Activated CD4-positive, alpha-beta T cell treated with anti-CD3 and anti-CD28 coated beads, Interleukin-2, amount 50 U/mL, for 48 hours (primary cell): ENCODE measurements at regions not wholly inside any gene's neighbourhood (a gene's known extent, or its start where the extent isn't known, plus 50 kb on each side); places are given as distances from the start of the nearest gene placed in this dataset.

Source experiments
- DNase-seq, 2 experiments: peaks; one replicate each; pipeline ENCODE4 v3.0.0-alpha.2; 2020

DNA sequence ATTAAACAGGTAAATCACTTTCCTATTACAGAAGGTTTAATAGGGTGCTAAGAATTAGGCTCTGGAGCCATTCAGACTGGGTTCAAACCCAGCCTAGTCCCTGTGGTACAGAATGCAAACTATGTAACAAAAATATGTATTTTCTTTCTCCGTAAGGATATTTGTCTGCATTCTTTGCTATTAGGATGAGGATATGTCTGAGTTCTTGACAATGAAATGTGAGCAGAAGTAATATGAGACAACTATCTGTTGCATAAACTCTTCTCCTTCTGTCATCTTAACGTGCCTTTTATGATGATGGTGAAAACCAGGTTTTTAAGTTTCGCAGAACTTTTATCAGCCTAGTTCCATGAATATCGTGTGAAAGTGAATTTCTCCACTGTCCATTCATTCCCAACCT lies 1129.1 kb upstream of the ZEB2 start:
- DNase-seq, result no peak

DNA sequence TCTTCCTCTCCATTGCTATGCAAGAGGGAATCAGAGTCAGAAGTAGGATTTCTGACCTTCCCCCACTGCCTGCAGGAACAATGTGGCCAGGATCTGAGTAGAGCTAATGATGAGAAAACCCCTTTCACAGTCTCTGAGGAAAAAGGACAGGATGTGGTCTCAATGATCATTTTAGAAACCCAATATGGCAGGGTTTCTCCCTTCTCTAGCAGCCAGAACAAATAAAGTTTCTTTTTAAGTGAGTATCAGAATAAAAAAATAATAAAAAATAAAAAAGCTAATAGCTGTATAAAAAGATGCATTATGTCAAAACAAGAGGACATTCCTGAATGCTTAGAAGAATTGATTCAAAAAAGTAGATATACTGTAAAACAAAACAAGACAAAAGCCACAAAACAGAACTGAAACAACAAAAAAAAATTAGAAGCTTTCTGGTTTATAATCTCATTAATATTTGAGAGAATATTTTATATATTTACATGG lies 1124.9 kb upstream of the ZEB2 start:
- DNase-seq, result no peak

DNA sequence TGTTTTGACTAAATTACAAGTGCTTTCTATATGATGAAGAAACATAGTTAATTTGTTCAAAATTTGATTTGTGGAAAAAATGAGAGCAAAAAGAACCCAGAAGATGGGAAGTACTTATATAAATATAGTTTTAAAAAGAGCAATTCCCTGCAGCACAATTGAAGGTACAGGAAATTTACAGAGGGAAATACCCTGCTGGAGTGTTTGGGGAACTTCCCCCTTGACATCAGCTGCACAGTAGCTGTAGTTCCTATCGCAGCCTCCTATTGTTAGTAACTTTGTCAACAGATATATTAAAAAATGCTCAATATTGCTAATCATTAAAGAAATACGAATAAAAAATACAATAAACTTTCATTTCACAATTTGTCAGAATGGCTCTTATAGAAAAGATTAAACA lies 1118.8 kb upstream of the ZEB2 start:
- no peak for DNase-seq

DNA sequence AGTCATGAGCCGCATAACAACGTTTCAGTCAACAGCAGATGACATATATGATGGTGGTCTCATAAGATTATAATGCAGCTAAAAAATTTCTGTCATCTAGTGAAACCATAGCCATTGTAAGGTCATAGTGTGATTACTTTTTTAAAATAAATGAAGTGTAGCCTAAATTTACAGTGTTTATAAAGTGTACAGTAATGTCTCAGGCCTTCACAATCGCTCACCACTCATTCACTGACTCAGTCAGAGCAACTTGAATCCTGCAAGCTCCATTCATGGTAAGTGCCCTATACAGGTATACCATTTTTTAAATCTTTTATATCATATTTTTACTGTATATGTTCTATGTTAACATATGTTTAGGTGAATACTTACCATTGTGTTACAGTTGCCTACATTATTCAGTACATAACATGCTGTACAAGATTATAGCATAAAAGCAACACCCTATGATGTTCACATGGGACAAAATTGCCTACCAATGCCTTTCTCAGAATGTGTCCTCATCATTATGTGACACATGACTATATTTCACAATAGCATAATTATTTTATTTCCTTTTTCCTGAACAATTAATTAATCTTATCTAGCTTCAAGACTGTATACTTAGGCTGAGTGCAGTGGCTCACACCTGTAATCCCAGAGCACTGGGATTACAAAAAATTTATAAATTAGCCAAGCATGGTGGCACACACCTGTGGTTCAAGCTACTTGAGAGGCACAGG lies 1115.9 kb upstream of the ZEB2 start:
- no peak for DNase-seq

DNA sequence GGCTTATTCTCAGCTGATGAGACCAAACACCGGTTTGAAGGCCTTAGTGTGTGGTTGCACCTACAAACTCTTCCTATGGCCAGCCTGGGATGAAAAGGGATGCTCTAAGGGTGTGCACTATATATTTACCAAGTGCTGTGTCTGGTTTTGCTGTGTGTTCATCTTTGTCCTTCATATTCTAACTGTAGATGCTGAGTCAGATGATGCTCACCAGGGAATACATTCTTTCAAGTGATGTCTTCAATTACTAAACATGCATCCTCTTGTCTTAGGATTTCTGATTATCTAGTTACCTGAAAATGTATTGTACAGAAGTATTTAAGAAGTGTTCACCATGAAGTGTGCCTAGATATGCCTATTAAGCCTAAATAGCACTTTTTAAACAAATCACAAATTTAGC lies 1111.6 kb upstream of the ZEB2 start:
- DNase-seq, result no peak

DNA sequence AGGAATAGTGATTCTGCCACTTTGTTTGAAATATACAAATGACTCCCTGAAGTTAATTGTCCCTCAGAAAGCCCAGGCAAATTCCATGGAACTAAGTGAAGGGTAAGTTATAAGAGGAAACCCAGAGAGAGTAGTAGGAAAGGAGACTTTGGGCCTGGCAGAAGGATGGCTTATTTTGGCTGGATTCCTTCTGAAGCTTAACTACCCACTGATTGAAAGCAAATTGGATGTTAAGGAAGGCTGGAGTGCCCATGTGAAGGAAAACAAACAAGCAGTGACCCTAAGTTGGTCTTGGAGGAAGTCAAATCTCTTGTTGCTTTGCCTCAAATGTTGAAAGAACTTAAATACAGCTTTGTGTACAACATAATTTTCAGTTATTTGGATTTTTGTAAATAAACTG lies 1106.4 kb upstream of the ZEB2 start:
- no peak for DNase-seq

DNA sequence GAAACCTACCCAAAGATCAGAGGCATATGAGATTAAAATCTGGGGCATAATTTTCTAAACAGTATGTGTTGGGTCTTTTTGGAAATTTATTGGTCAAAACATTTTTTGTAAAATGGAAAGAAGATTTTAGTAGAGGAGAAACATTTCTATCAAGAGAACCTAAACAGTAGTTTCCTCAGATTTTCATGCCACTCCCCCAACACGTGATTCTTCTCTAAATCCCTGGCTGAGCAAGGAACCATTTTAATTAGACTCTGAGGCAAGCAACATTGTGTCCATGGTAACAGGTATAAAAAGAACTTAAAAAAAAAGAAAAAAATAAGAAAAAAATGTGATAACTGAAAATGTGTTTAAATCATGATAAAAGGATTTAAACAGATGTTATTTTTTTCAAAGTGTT lies 1105.2 kb upstream of the ZEB2 start:
- DNase-seq, result no peak

DNA sequence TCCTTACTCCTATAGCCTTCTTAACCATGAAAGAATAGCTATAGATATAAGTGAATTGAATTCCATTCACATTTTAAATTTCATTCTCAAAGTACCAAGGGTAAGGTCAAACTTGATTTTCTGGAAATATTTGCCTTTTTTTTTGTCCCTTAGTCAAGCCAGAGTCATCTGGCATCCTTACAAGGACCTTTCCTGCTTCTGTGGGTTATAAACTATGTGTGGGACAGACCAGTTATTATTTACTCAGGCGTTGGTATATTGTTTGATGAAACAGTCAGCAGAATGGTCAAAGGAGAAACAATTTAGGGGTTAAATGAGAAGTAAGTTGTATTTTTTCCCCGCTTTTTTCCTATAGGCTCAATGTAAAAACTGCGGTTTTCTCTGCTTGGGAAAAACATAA lies 1103.2 kb upstream of the ZEB2 start:
- DNase-seq, result no peak

DNA sequence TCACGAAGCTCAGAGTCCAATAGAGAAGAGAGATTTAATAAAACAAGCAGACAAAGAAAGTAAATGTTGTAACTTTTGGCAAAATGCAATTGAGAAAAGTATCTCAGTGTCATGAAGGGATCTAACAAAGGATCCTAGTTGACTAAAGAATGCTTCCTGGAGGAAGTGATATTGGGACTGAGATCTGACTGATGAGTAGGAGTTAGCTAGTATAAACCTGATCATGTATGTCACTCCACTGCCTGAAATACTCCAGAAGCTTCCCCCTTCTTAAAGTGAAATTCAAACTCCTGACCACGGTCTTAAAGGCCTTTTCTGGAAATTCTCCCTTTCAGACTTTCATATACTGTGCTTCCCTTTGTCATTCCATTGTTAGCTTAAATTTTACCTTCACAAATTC lies 1102.4 kb upstream of the ZEB2 start:
- no peak for DNase-seq

DNA sequence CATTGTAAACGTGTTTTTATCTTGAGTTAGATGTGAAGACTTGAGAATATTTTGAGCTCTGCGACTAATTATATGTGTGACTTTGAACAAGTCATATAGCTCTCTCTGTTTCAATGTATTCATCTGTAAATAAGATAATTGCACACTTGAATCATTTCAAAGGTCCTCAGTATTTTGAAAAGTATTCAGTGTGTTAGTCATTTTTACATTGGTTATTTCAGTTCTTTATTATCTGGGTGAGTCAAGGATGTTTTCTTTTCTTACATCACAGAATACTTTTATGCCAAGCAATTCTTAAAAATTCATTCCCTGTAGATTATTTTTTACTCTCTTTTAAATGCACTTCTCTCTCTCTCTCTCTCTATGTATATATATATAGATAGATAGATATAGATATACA lies 1098.0 kb upstream of the ZEB2 start:
- DNase-seq, result no peak

DNA sequence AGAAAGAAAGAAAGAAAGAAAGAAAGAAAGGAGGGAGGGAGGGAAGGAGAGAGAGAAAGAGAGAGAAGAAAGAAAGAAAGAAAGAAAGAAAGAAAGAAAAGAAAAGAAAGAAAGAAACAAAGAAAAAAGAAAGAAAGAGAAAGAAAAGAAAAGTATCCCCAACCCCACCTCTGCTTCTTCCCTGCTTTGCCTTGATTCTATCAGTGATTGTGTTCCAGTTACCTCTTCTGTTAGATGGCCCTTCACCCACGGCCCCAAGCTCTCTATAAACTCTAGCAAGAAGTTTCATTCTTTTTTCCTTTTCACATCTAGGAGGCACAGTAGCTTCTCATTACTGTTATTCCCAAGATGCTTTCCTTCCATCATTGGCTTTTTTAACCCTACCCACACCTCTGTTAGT lies 1097.5 kb upstream of the ZEB2 start:
- no peak for DNase-seq

DNA sequence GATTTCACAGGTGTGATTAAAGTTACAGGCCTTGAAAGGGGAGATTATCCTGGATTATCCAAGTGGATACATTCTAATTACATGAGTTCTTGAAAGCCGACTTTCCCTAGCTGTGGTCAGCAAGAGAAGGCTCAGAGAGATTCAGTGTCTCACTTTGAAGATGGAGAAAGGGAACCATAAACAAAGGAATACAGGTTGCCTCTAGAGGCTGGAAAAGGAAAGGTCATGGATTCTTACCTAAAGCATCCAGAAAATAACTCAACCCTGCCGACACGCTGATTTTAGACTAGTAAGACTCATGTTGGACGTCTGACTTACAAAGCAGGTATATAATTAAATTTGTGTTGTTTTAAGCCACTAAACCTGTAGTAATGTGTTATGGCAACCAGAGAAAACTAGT lies 1095.7 kb upstream of the ZEB2 start:
- no peak for DNase-seq

DNA sequence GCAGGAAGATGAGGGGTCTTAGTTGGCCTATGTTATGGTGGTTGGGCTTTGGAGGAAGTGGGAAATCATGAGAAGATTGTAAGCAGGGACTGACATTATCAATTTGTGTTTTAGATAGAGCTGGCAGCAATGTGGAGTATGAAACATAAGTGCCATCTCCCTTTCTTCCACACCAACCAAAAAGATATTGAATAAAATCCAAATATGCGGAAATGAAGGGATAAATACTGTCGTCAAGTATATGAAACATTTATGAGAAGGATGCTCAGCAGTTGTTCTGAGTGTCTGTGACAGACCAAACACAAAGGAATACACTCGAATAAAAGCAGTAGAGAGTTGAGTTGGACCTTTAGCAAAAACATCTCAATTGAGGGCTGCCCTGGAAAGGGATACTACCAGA lies 1090.0 kb upstream of the ZEB2 start:
- DNase-seq, result no peak

DNA sequence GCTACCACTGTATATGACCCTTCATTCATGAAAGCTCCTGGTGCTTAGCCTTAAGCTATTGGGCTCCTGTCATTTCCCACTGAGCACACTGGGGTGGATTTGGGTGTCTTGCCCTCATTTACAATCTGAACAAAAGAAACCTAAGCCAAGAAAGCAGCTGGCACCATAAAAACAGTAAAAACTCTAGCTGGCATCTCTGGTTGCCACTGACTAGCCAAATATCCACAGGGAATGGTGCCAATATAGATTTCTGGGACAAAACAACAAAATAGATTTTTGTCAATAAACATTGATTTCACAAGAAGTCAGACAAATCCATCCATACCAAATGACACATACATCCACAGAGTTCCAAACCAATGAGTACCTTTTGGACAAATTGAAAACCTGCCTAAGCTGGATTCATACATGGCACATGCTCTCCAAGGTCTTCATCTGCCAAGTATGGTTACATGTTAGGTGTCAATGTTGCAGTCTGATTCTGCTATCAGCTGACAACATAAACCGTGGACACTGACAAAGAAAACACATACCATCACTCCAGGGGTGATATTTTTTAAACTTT lies 1081.5 kb upstream of the ZEB2 start:
- no peak for DNase-seq

DNA sequence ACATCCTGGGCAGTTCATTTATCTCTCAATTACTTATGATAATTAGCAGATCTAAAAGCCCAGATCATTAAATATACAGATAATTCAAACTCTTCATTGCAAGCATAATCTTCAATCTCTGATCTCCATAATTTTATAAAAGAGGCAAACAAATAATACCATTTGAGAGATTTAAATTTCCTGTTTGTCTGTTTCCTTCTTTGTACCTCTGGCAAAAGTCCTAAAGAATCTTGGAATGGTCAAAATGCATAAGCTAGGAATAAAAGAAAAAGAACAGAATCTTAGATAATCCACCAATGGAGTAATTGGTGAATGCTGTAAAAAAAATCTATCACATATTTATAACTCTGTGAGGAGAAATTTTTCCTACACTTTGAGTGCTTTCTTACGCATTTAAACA lies 1080.9 kb upstream of the ZEB2 start:
- DNase-seq, result no peak

DNA sequence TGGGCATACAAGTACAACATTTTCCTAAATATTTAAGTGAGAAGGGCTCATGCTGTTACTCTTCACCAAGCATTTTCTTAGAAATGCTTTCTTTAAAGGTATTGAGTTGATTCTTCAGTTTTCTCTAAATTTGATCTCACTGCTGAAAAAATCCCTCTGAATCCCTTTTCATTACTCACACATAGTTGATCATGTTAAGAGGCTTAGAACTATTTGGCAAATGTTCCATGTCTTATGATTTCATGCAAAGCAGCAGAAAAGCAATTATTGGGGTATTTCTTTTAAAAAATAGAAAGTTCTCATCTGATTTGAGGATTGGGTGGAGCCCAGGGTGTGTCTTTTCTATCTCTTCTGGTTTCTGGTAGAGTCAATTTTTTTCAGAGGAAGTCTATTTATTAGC lies 1079.8 kb upstream of the ZEB2 start:
- no peak for DNase-seq

DNA sequence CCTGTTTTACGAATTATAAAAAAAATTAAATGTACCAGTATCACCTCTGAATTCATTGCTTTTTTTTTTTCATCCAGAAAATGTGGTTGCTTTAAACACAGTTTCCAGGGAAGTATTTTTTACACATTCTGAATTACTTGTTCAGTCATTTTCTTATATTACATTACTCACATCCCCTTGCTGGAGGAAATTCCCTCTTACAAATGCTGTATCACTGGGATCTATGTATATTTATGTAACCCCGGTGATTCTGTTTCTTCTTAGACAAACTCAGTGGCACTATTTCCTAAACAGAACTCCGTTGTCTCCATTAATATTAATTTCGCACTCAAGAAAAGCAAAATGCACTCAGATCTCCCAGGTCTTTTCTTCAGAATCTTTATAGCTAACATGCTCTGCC lies 1078.5 kb upstream of the ZEB2 start:
- no peak for DNase-seq

DNA sequence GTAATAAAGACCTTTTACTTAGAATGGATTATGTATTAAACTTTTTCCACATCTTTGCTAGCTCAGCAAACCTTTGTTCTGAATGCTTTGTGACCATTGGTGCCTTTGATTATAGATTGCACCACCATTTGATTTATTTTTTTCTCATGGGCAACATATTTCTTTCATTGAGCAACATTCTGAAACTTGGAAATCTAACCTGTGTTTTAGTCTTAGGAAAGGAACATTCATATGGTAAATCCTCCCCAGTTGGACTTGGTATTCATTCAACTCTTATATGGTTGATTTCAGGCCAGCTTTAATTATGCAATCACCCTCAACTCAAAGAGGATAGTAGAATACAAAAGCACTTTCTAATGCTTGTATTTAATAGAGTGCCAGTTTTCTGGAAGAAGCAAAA lies 1077.9 kb upstream of the ZEB2 start:
- no peak for DNase-seq

DNA sequence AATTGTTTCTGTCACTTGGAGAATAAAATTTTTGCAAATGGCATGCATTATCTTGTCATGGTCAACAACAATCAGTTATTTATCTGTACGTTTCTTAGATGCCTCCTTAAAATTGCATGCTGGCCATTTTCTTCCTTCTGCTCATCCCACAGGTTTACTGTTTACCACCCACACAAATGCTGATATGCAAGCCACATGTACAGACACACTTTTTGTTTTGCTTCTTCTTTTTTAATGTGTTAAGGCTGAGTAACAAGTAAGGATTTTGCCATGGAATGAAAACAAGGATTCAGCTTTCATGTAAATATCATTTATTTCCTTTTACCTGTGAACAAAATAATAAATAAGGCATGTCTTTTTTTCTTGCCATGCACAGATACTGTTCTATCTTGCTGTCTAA lies 1077.1 kb upstream of the ZEB2 start:
- DNase-seq, result no peak

DNA sequence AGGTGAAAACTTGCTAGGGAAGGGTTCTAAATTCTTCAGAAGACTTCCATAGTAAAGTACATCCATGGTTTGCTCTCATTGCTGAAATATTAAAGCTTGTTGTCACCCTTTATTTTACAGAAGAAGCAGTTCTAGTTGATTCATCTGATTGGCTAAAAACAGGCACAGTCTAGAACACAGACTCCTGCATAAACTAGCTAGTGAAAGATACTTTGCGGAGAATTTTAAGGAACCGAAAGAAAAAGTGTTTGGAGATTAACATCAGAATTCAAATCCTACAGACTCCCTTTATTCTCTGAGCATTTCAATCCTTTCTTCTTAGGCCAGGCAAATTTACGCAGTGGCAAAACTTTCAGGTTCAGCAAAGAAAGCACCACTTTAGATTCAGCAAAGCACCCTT lies 1076.5 kb upstream of the ZEB2 start:
- DNase-seq, result no peak

DNA sequence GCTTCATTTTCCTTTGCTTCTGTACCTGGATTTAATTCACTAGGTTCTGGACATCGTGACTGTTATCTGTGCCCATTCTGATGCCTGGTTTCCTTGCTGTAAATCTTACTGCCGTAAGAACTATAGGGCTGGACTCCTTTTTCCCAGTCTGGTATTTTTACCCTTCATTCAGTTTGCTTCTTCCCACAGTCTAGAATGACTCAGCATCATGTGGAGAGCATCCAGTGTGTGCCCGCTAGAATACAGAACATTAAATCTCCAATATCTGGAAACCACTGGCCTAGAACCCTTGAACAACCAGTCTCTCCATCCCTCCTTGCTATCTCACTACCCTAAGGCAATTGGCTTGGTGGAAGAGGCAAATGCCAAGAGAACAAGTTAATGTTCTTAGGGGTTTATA lies 1075.4 kb upstream of the ZEB2 start:
- no peak for DNase-seq

DNA sequence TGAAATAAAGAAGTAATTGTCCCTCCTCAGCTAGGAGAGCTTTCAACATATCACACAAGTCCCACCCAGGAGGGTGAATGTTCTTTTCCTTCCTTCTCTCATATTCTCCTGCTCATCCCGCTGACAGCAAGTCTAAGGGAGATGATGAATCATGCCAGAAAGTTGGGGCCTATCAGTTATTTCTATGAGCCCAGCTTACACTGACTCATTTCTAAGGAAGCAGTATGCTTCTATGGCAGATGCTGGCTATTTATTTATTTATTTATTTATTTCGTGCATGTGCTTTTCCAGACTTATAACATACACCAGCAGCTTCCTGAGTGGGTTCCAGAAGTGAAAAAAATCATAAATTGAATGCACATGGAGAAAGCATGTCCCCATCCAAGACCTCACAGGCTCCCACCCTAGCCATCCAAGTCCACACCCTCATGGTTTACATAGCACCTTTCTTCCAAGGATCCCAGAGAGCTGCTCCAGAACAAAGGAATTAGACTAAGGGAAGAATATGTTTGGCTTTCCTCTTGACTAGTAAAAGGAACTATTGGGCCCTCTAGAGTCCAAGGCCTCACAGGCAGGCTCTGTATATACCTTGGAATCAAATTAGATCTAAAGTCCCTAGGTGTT lies 1074.2 kb upstream of the ZEB2 start:
- DNase-seq, result no peak

DNA sequence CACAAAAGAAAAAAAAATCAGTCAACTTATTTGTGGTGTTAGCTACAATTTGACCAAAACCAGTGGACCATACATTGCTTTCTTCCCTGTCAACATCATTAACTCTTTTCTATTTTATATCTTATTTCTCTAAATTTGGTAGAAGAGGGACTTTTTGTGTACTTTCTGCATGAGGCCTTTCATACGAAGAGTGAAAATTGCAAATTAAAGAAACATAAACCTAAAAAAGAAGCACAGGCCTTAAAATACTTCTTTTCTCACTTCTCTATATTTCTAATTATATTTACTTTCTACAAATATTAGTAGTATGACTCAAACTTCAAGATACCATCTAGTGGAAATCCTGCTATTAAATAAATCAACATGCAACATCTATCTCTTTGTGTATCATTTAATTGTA lies 1073.4 kb upstream of the ZEB2 start:
- DNase-seq, result no peak

DNA sequence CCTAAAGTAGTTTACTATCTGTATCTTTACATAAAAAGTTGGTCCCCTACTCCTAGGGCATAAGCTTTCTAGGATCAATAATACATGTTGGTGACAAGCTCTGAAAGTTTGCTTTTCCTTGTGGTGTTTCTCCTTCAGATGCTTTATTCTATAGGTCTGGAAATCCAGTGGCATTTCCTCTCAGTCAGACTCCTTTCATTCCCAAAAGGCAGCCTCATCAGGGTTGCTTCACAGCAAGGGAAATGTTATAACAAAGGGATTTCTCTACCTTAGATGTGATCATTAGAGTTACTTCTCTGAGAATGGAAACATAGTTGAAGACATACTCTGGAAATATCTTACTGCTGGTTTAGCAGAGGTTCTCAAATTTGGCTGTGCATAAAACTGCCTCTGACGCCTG lies 1072.4 kb upstream of the ZEB2 start:
- DNase-seq, result no peak
